Stimulated activated CD8-positive, alpha-beta memory T cell treated with anti-CD3 and anti-CD28 coated beads, Interleukin-15, amount 100 ng/mL, for 24 hours (primary cell): ENCODE measurements at regions not wholly inside any gene's neighbourhood (a gene's known extent, or its start where the extent isn't known, plus 50 kb on each side); places are given as distances from the start of the nearest gene placed in this dataset.
"Not testable (repeated sequence)": the region's sequence is repeated elsewhere in the genome, so short reads cannot be mapped to it uniquely, and the experiment has no call there.

Experiments used
- DNase-seq: peaks from one replicate; pipeline ENCODE4 v3.0.0-alpha.2; 2020; ENCODE audit warnings: low read depth

- DNase-seq: not testable (repeated sequence)
These were observed 52.0 kb downstream of the SYT15B start for GRCh38 chr10:47711428-47711827.

- not testable (repeated sequence) for DNase-seq
These were observed 52.9 kb downstream of the SYT15B start for GRCh38 chr10:47710443-47710842.

- DNase-seq: peak; percentile 39
These were observed 57.5 kb downstream of the SYT15B start for GRCh38 chr10:47705698-47706414.

- DNase-seq: not testable (repeated sequence)
These were observed 62.1 kb downstream of the SYT15B start for GRCh38 chr10:47701285-47701684.

GRCh38 chr10:47699854-47700253, 63.5 kb downstream of the SYT15B start:
- not testable (repeated sequence) for DNase-seq

- not testable (repeated sequence) for DNase-seq
These were observed 67.2 kb downstream of the SYT15B start for GRCh38 chr10:47696170-47696569.

- not testable (repeated sequence) for DNase-seq
These were observed 68.2 kb downstream of the SYT15B start for GRCh38 chr10:47695149-47695548.

- DNase-seq: not testable (repeated sequence)
These were observed 73.1 kb downstream of the SYT15B start for GRCh38 chr10:47690304-47690703.

GRCh38 chr10:47683826-47684475, 79.4 kb downstream of the SYT15B start:
- not testable (repeated sequence) for DNase-seq

GRCh38 chr10:47681638-47681990, 81.8 kb downstream of the SYT15B start:
- not testable (repeated sequence) for DNase-seq

- DNase-seq: not testable (repeated sequence)
These were observed 82.3 kb downstream of the SYT15B start for GRCh38 chr10:47680848-47681637.

- DNase-seq: not testable (repeated sequence)
These were observed 87.3 kb downstream of the SYT15B start for GRCh38 chr10:47676102-47676501.

- DNase-seq: not testable (repeated sequence)
These were observed 87.8 kb downstream of the SYT15B start for GRCh38 chr10:47675577-47675976.

GRCh38 chr10:47673128-47673527, 90.3 kb downstream of the SYT15B start:
- DNase-seq: not testable (repeated sequence)

GRCh38 chr10:47670857-47671256, 92.5 kb downstream of the SYT15B start:
- not testable (repeated sequence) for DNase-seq

- not testable (repeated sequence) for DNase-seq
These were observed 101.3 kb downstream of the SYT15B start for GRCh38 chr10:47661955-47662577.

- DNase-seq: not testable (repeated sequence)
These were observed 106.7 kb downstream of the SYT15B start for GRCh38 chr10:47656732-47657131.

- not testable (repeated sequence) for DNase-seq
These were observed 109.2 kb downstream of the SYT15B start for GRCh38 chr10:47654161-47654560.

- DNase-seq: not testable (repeated sequence)
These were observed 114.8 kb downstream of the SYT15B start for GRCh38 chr10:47648594-47648993.

- not testable (repeated sequence) for DNase-seq
These were observed 115.8 kb downstream of the SYT15B start for GRCh38 chr10:47647523-47648101.

GRCh38 chr10:47646686-47647273, 116.6 kb downstream of the SYT15B start:
- DNase-seq: not testable (repeated sequence)
